HEK293 (cell line): ENCODE measurements at regions not wholly inside any gene's neighbourhood (a gene's known extent, or its start where the extent isn't known, plus 50 kb on each side); places are given as distances from the start of the nearest gene placed in this dataset.

Source experiments
- CTCF ChIA-PET: fragments of 350-600 bp; formaldehyde crosslinking; extraction: SDS; loops from one replicate; lab custom pipeline; 2021; ENCODE audit warnings: antibody characterized with exemption; lab: Yijun Ruan, JAX
- POLR2A ChIA-PET: fragments of 300-600 bp; formaldehyde crosslinking; extraction: SDS; loops from one replicate; lab custom pipeline; 2020; ENCODE audit warnings: antibody characterized with exemption, inconsistent platforms; lab: Yijun Ruan, JAX
- H3K27ac ChIP-seq: fragments of 200-500 bp; sonication (Bioruptor generic); 2 replicates; pipeline ENCODE4 v1.5.1; 2014; ENCODE audit warnings: low read depth, low read length, control low read depth, inconsistent platforms; ENCODE audit errors: extremely low read depth
- H3K36me3 ChIP-seq, 2 experiments: fragments of 200-500 bp in 1 of 2; sonication (Bioruptor generic) in 1 of 2; 1 replicate in 1 of 2; 2 replicates in 1 of 2; pipeline ENCODE4 v1.5.1; 2014 to 2017; ENCODE audit warnings: inconsistent platforms in 2 of 2, low read length in 2 of 2; ENCODE audit not compliant: control insufficient read depth in 2 of 2, insufficient read depth in 1 of 2
- H3K4me1 ChIP-seq: fragments of 200-500 bp; sonication (Bioruptor generic); 2 replicates; pipeline ENCODE4 v1.5.1; 2014; ENCODE audit warnings: mild to moderate bottlenecking, low read length, inconsistent platforms; ENCODE audit not compliant: control insufficient read depth, insufficient read depth
- H3K4me3 ChIP-seq: 2 replicates; pipeline ENCODE4 v1.5.1; 2011; ENCODE audit warnings: low read depth, mild to moderate bottlenecking, control low read depth, low read length, moderate library complexity
- H3K9me3 ChIP-seq: fragments of 200-500 bp; sonication (Bioruptor generic); 2 replicates; pipeline ENCODE4 v1.5.1; 2014; ENCODE audit warnings: low read depth, low read length, inconsistent platforms; ENCODE audit not compliant: control insufficient read depth, insufficient read depth
- FEZF1 ChIP-seq: fragments of 450-650 bp; formaldehyde crosslinking; IDR thresholded peaks from 2 replicates; pipeline ENCODE4 v1.5.1; 2016; ENCODE audit warnings: missing biosample characterization, missing genetic modification characterization
- HOXC10 ChIP-seq: sonication (generic); formaldehyde crosslinking; IDR thresholded peaks from 2 replicates; pipeline ENCODE4 v1.8.1; 2023; ENCODE audit warnings: mild to moderate bottlenecking, missing genetic modification reagents
- OSR2 ChIP-seq: fragments of 450-650 bp; formaldehyde crosslinking; IDR thresholded peaks from 2 replicates; pipeline ENCODE4 v1.5.1; 2016; ENCODE audit warnings: missing biosample characterization, missing genetic modification characterization
- PRDM1 ChIP-seq: fragments of 450-650 bp; formaldehyde crosslinking; IDR thresholded peaks from 2 replicates; pipeline ENCODE4; 2016; ENCODE audit warnings: missing biosample characterization, missing genetic modification characterization
- SALL2 ChIP-seq: fragments of 450-650 bp; formaldehyde crosslinking; IDR thresholded peaks from 2 replicates; pipeline ENCODE4 v1.5.0; 2017; ENCODE audit warnings: missing biosample characterization, mild to moderate bottlenecking, missing genetic modification characterization, borderline replicate concordance
- SCRT1 ChIP-seq: fragments of 450-650 bp; formaldehyde crosslinking; IDR thresholded peaks from 2 replicates; pipeline ENCODE4 v1.5.1; 2016; ENCODE audit warnings: missing biosample characterization, missing genetic modification characterization, borderline replicate concordance
- ZFP37 ChIP-seq: fragments of 450-650 bp; formaldehyde crosslinking; IDR thresholded peaks from 2 replicates; pipeline ENCODE4 v1.5.1; 2016; ENCODE audit warnings: missing biosample characterization, missing genetic modification characterization
- ZFP41 ChIP-seq: fragments of 450-650 bp; formaldehyde crosslinking; IDR thresholded peaks from 2 replicates; pipeline ENCODE4 v1.5.1; 2016; ENCODE audit warnings: missing biosample characterization, missing genetic modification characterization, borderline replicate concordance
- ZNF121 ChIP-seq: fragments of 450-650 bp; formaldehyde crosslinking; IDR thresholded peaks from 2 replicates; pipeline ENCODE4 v1.5.1; 2016; ENCODE audit warnings: missing biosample characterization, missing genetic modification characterization
- ZNF155 ChIP-seq: fragments of 450-650 bp; formaldehyde crosslinking; IDR thresholded peaks from 2 replicates; pipeline ENCODE4 v1.5.1; 2016; ENCODE audit warnings: missing biosample characterization, missing genetic modification characterization
- ZNF24 ChIP-seq: fragments of 450-650 bp; formaldehyde crosslinking; IDR thresholded peaks from 2 replicates; pipeline ENCODE4 v1.5.1; 2016; ENCODE audit warnings: missing biosample characterization, missing genetic modification characterization
- ZNF423 ChIP-seq: fragments of 450-650 bp; formaldehyde crosslinking; IDR thresholded peaks from 2 replicates; pipeline ENCODE4 v1.5.1; 2016; ENCODE audit warnings: missing biosample characterization, missing genetic modification characterization
- ZNF433 ChIP-seq: fragments of 450-650 bp; formaldehyde crosslinking; IDR thresholded peaks from 2 replicates; pipeline ENCODE4 v1.5.1; 2016; ENCODE audit warnings: missing biosample characterization, missing genetic modification characterization, low read depth
- ZNF585B ChIP-seq: fragments of 450-650 bp; formaldehyde crosslinking; IDR thresholded peaks from 2 replicates; pipeline ENCODE4 v1.5.1; 2016; ENCODE audit warnings: missing biosample characterization, missing genetic modification characterization
- TF ChIP-seq, protein P1 (sequence below): fragments of 450-650 bp; IDR thresholded peaks from 2 replicates; pipeline ENCODE4 v1.5.1; 2018; ENCODE audit warnings: missing biosample characterization, mild to moderate bottlenecking, missing genetic modification characterization
- TF ChIP-seq, protein P2 (sequence below): fragments of 450-650 bp; formaldehyde crosslinking; IDR thresholded peaks from 2 replicates; pipeline ENCODE4 v1.5.1; 2016; ENCODE audit warnings: missing biosample characterization, missing genetic modification characterization
- TF ChIP-seq, protein P3 (sequence below): fragments of 450-650 bp; formaldehyde crosslinking; conservative IDR thresholded peaks from 2 replicates; pipeline ENCODE4 v1.5.1; 2016; ENCODE audit warnings: low read depth, missing biosample characterization, missing genetic modification characterization
- TF ChIP-seq, protein P4 (sequence below): fragments of 450-650 bp; formaldehyde crosslinking; IDR thresholded peaks from 2 replicates; pipeline ENCODE4 v1.5.1; 2016; ENCODE audit warnings: missing biosample characterization, missing genetic modification characterization
- TF ChIP-seq, protein P5 (sequence below): fragments of 450-650 bp; formaldehyde crosslinking; IDR thresholded peaks from 2 replicates; pipeline ENCODE4 v1.5.1; 2017; ENCODE audit warnings: missing biosample characterization, missing genetic modification characterization
- TF ChIP-seq, protein P6 (sequence below): fragments of 450-650 bp; formaldehyde crosslinking; IDR thresholded peaks from 2 replicates; pipeline ENCODE4 v1.5.1; 2016; ENCODE audit warnings: missing biosample characterization, missing genetic modification characterization
- TF ChIP-seq, protein P7 (sequence below): fragments of 450-650 bp; formaldehyde crosslinking; IDR thresholded peaks from 2 replicates; pipeline ENCODE4 v1.5.1; 2017; ENCODE audit warnings: missing biosample characterization, missing genetic modification characterization

DNA sequence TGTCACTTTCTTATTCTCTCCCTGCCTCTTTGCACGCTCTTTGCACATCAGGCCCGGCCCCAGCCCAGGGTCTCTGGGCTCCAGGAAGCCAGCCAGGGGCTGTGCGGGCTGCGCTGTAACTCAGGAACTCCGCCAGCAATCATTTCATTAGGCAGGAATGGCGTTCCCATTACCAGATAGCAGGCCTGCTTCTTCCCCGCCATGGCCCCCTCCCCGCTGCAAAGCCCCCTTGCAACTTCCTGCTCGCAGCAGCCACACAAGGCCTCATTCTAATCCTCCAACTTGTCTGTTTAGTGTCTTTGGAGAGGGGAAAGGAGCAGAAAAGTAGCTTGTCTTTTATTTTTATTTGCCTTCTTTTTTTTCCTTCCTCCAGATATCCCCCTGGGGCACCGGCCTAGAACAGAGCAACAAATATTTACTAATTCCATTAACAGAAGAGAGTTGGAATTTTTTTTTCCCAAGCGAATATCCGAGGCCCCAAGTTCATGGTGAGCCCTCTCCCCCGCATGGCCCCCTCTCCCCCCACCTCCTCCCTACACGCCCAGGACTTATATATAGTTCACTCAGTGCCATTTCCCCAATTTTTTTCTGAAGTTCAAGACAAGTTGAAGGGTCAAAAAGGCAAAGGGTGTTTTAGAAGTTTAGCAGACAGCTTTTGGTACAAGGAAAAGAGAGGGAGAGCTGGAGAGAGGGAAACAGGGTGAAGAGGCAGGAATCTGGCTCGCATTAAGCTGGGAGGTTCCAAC is 329.4 kb upstream of the TBX3 start (continued):
- TF ChIP-seq ZNF585B (tag by site-specific recombination) (no peak), ZFP41 (no peak), OSR2 (tag by site-specific recombination) (no peak), ZNF24 (tag by site-specific recombination) (no peak), SCRT1 (tag by site-specific recombination) (no peak)
- TF ChIP-seq, protein P1, sequence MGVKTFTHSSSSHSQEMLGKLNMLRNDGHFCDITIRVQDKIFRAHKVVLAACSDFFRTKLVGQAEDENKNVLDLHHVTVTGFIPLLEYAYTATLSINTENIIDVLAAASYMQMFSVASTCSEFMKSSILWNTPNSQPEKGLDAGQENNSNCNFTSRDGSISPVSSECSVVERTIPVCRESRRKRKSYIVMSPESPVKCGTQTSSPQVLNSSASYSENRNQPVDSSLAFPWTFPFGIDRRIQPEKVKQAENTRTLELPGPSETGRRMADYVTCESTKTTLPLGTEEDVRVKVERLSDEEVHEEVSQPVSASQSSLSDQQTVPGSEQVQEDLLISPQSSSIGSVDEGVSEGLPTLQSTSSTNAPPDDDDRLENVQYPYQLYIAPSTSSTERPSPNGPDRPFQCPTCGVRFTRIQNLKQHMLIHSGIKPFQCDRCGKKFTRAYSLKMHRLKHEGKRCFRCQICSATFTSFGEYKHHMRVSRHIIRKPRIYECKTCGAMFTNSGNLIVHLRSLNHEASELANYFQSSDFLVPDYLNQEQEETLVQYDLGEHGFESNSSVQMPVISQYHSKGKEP (tag by site-specific recombination): no peak
- TF ChIP-seq, protein P2, sequence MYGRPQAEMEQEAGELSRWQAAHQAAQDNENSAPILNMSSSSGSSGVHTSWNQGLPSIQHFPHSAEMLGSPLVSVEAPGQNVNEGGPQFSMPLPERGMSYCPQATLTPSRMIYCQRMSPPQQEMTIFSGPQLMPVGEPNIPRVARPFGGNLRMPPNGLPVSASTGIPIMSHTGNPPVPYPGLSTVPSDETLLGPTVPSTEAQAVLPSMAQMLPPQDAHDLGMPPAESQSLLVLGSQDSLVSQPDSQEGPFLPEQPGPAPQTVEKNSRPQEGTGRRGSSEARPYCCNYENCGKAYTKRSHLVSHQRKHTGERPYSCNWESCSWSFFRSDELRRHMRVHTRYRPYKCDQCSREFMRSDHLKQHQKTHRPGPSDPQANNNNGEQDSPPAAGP (tag by site-specific recombination): no peak
- TF ChIP-seq, protein P3, sequence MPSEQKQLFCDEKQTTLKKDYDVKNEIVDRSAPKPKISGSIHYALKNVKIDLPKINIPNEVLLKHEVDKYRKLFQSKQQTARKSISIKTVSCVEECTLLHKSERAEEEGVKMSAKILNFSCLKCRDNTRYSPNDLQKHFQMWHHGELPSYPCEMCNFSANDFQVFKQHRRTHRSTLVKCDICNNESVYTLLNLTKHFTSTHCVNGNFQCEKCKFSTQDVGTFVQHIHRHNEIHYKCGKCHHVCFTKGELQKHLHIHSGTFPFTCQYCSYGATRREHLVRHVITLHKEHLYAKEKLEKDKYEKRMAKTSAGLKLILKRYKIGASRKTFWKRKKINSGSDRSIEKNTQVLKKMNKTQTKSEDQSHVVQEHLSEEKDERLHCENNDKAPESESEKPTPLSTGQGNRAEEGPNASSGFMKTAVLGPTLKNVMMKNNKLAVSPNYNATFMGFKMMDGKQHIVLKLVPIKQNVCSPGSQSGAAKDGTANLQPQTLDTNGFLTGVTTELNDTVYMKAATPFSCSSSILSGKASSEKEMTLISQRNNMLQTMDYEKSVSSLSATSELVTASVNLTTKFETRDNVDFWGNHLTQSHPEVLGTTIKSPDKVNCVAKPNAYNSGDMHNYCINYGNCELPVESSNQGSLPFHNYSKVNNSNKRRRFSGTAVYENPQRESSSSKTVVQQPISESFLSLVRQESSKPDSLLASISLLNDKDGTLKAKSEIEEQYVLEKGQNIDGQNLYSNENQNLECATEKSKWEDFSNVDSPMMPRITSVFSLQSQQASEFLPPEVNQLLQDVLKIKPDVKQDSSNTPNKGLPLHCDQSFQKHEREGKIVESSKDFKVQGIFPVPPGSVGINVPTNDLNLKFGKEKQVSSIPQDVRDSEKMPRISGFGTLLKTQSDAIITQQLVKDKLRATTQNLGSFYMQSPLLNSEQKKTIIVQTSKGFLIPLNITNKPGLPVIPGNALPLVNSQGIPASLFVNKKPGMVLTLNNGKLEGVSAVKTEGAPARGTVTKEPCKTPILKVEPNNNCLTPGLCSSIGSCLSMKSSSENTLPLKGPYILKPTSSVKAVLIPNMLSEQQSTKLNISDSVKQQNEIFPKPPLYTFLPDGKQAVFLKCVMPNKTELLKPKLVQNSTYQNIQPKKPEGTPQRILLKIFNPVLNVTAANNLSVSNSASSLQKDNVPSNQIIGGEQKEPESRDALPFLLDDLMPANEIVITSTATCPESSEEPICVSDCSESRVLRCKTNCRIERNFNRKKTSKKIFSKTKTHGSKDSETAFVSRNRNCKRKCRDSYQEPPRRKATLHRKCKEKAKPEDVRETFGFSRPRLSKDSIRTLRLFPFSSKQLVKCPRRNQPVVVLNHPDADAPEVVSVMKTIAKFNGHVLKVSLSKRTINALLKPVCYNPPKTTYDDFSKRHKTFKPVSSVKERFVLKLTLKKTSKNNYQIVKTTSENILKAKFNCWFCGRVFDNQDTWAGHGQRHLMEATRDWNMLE: no peak
- TF ChIP-seq, protein P4, sequence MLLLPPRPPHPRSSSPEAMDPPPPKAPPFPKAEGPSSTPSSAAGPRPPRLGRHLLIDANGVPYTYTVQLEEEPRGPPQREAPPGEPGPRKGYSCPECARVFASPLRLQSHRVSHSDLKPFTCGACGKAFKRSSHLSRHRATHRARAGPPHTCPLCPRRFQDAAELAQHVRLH: no peak
- TF ChIP-seq, all 188 proteins: peak for 0

DNA sequence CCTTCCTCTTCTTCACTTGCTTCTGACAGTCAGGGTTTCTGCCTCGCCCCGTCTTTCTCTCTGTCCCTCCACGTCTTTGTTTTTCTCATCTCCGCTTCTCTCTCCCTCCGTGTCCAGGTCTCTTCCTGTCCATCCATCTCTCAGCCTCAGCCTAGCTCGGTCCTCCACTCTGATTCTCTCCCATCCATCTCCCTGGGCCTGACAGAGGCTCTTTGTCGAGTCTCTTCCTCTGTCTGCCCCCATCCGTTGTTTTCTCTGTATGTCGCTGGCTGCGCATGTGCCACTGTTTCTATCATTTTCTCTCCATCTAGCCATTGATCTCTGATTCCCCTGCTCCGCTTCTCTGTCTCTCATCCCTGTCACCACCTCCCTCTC is 328.9 kb upstream of the TBX3 start:
- Histone ChIP-seq H3K4me3 (no peak overlapping the region), H3K27ac (no peak overlapping the region), H3K36me3 (no peaks in the 10 kb centered on the region), H3K9me3 (no peaks in the 10 kb centered on the region), H3K4me1 (no peaks in the 10 kb centered on the region)
- CTCF ChIA-PET: interaction anchor here (0.6 kb wide), 1 partner anchor 32 kb away, joined by 3 read pairs; no protein-coding TSS in a partner anchor
- TF ChIP-seq ZNF24 (tag by site-specific recombination) (no peak), ZNF155 (tag by site-specific recombination) (no peak), ZNF121 (tag by site-specific recombination) (no peak), SALL2 (tag by site-specific recombination) (no peak), FEZF1 (no peak), PRDM1 (tag by site-specific recombination) (no peak), HOXC10 (CRISPR knock-in tag) (no peak), ZNF433 (tag by site-specific recombination) (no peak), ZFP37 (tag by site-specific recombination) (no peak), ZNF423 (no peak)
- TF ChIP-seq, protein P5, sequence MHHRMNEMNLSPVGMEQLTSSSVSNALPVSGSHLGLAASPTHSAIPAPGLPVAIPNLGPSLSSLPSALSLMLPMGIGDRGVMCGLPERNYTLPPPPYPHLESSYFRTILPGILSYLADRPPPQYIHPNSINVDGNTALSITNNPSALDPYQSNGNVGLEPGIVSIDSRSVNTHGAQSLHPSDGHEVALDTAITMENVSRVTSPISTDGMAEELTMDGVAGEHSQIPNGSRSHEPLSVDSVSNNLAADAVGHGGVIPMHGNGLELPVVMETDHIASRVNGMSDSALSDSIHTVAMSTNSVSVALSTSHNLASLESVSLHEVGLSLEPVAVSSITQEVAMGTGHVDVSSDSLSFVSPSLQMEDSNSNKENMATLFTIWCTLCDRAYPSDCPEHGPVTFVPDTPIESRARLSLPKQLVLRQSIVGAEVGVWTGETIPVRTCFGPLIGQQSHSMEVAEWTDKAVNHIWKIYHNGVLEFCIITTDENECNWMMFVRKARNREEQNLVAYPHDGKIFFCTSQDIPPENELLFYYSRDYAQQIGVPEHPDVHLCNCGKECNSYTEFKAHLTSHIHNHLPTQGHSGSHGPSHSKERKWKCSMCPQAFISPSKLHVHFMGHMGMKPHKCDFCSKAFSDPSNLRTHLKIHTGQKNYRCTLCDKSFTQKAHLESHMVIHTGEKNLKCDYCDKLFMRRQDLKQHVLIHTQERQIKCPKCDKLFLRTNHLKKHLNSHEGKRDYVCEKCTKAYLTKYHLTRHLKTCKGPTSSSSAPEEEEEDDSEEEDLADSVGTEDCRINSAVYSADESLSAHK (tag by site-specific recombination): no peak
- TF ChIP-seq, protein P6, sequence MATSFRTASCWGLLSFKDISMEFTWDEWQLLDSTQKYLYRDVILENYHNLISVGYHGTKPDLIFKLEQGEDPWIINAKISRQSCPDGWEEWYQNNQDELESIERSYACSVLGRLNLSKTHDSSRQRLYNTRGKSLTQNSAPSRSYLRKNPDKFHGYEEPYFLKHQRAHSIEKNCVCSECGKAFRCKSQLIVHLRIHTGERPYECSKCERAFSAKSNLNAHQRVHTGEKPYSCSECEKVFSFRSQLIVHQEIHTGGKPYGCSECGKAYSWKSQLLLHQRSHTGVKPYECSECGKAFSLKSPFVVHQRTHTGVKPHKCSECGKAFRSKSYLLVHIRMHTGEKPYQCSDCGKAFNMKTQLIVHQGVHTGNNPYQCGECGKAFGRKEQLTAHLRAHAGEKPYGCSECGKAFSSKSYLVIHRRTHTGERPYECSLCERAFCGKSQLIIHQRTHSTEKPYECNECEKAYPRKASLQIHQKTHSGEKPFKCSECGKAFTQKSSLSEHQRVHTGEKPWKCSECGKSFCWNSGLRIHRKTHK (tag by site-specific recombination): no peak
- TF ChIP-seq, protein P7, sequence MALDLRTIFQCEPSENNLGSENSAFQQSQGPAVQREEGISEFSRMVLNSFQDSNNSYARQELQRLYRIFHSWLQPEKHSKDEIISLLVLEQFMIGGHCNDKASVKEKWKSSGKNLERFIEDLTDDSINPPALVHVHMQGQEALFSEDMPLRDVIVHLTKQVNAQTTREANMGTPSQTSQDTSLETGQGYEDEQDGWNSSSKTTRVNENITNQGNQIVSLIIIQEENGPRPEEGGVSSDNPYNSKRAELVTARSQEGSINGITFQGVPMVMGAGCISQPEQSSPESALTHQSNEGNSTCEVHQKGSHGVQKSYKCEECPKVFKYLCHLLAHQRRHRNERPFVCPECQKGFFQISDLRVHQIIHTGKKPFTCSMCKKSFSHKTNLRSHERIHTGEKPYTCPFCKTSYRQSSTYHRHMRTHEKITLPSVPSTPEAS (tag by site-specific recombination): no peak
- POLR2A ChIA-PET: no interaction called here
